Thyroid gland (tissue), 4 donors: ENCODE measurements at regions not wholly inside any gene's neighbourhood (a gene's known extent, or its start where the extent isn't known, plus 50 kb on each side); places are given as distances from the start of the nearest gene placed in this dataset.

ENCODE experiments used
- POLR2A ChIP-seq, 2 donors: fragments of 450-650 bp; IDR thresholded peaks; one replicate each; pipeline ENCODE4 v1.6.1; 2017; ENCODE audit warnings: antibody characterized with exemption in 2 of 2, mild to moderate bottlenecking in 2 of 2, moderate library complexity in 1 of 2
- TF ChIP-seq, protein P1 (sequence below), 6 experiments: fragments of 200-600 bp in 3 of 6; fragments of 450-650 bp in 3 of 6; sonication (generic) in 3 of 6; IDR thresholded peaks; one replicate each; pipeline ENCODE4 v1.5.1; 2016 to 2019; ENCODE audit warnings: antibody characterized with exemption in 6 of 6, mild to moderate bottlenecking in 2 of 6, inconsistent platforms in 1 of 6, moderate library complexity in 1 of 6

DNA sequence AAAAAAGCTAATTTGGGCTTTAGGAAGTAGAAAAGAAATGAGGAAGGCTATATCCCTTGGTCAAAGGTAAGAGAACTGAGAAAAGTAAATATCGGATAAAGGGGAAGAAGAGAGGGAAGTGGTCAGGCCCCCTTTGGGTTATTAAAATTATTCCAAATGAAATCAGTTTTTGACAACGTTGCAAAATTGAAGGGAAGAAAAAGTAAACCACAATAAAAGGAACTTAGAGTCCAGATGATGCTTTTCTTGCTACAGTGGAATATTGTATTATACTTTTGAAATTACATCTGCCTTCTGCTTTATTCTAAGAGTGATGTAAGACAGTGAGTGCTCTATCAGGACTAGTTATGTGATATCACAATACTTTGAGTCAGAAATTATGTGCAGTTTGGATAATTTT, 59.4 kb upstream of the RBPJ start:
- TF ChIP-seq POLR2A (IDR thresholded peaks at IDR 0.05) = no peak
- TF ChIP-seq, protein P1, sequence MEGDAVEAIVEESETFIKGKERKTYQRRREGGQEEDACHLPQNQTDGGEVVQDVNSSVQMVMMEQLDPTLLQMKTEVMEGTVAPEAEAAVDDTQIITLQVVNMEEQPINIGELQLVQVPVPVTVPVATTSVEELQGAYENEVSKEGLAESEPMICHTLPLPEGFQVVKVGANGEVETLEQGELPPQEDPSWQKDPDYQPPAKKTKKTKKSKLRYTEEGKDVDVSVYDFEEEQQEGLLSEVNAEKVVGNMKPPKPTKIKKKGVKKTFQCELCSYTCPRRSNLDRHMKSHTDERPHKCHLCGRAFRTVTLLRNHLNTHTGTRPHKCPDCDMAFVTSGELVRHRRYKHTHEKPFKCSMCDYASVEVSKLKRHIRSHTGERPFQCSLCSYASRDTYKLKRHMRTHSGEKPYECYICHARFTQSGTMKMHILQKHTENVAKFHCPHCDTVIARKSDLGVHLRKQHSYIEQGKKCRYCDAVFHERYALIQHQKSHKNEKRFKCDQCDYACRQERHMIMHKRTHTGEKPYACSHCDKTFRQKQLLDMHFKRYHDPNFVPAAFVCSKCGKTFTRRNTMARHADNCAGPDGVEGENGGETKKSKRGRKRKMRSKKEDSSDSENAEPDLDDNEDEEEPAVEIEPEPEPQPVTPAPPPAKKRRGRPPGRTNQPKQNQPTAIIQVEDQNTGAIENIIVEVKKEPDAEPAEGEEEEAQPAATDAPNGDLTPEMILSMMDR (IDR thresholded peaks at IDR 0.05) = no peak
